HUES6 (cell line): ENCODE measurements at regions not wholly inside any gene's neighbourhood (a gene's known extent, or its start where the extent isn't known, plus 50 kb on each side); places are given as distances from the start of the nearest gene placed in this dataset.
"Not testable (repeated sequence)": the region's sequence is repeated elsewhere in the genome, so short reads cannot be mapped to it uniquely, and the experiment has no call there.

Experiments used
- H3K27ac ChIP-seq: 2 replicates; pipeline ENCODE4 v1.7.0; 2013; ENCODE audit warnings: low read depth, mild to moderate bottlenecking, low read length, inconsistent platforms
- H3K27me3 ChIP-seq: 2 replicates; pipeline ENCODE4 v1.6.1; 2013; ENCODE audit warnings: low read length; ENCODE audit not compliant: control insufficient read depth, insufficient read depth
- H3K36me3 ChIP-seq: 2 replicates; pipeline ENCODE4 v1.6.1; 2013; ENCODE audit warnings: low read length; ENCODE audit not compliant: control insufficient read depth, insufficient read depth
- H3K4me1 ChIP-seq: 2 replicates; pipeline ENCODE4 v1.6.1; 2013; ENCODE audit warnings: low read length; ENCODE audit not compliant: control insufficient read depth, insufficient read depth
- H3K4me3 ChIP-seq: 2 replicates; pipeline ENCODE4 v1.5.1; 2013; ENCODE audit warnings: low read depth, low read length
- H3K9ac ChIP-seq: one replicate; pipeline ENCODE4 v1.6.1; 2013; ENCODE audit warnings: mild to moderate bottlenecking, low read length
- H3K9me3 ChIP-seq: 2 replicates; pipeline ENCODE4 v1.6.1; 2013; ENCODE audit warnings: low read depth, low read length; ENCODE audit not compliant: control insufficient read depth, insufficient read depth

DNA sequence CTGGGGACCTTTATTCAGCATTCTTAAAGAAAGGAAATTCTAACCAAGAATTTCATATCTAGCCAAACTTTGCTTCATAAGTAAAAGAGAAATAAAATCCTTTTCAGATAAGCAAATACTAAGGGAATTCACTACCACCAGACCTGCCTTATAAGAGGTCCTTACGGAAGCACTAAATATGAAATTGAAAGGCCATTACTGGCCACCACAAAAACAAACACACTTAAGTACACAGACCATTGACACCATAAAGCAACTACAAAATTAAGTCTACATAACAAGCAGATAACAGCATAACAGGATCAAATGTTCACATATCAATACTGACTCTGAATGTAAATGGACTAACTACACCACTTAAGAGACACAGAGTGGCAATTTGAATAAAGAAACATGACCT, 361.4 kb upstream of the POU5F2 start:
- no peak overlapping the region for H3K9ac ChIP-seq
- H3K36me3 ChIP-seq, result no peaks in the 10 kb centered on the region
- no peaks in the 10 kb centered on the region for H3K4me1 ChIP-seq
- H3K4me3 ChIP-seq, result no peak overlapping the region
- no peaks in the 10 kb centered on the region for H3K27me3 ChIP-seq
- no peak overlapping the region for H3K27ac ChIP-seq
- peaks cover 10% of the 10 kb centered on the region for H3K9me3 ChIP-seq

DNA sequence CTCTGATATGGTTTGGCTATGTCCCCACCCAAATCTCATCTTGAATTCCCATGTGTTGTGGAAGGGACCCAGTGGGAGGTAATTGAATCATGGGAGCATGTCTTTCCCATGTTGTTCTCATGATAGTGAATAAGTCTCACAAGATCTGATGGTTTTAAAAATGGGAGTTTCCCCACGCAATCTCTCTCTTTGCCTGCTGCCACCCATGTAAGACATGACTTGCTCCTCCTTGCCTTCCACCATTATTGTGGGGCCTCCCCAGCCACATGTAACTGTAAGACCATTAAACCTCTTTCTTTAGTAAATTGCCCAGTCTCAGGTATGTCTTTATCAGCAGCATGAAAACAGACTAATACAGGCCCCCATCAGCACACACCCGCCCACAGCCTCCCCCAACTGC, 356.0 kb upstream of the POU5F2 start:
- not testable (repeated sequence) for H3K36me3 ChIP-seq, H3K4me3 ChIP-seq, H3K9me3 ChIP-seq, H3K27me3 ChIP-seq, H3K4me1 ChIP-seq, H3K27ac ChIP-seq, H3K9ac ChIP-seq

DNA sequence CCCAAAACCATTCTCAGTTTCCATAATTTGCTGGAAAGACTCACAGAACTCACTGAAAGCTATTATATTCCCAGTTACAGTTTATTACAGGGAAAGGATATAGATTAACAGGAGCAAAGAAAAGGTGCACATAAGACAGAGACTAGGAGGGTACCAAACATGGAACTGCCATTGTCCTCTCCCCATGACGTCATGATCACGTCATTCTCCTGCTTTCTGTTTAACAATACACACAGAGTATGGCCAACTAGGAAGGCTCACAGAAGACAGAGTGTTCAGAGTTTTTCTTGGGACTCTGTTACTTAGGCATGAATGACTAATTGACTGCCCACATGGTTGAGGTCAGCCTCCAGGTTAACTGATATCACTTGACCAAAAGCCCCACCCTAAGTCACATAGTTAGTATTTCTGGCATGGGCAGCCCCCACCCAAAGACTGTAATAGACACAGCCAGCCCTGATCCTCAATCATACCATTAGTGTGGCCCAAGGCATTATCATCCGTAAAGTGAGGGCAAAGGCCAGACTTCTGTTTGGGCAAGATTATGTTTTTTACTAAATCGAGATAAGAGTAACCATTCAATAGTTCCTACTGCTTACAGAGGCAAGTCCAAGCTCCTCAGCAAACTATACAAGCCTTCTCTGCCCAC, 353.5 kb upstream of the POU5F2 start:
- H3K36me3 ChIP-seq, result no peaks in the 10 kb centered on the region
- H3K9me3 ChIP-seq, result peaks cover 3% of the 10 kb centered on the region; the same call in 1 of the 2 replicates
- H3K27me3 ChIP-seq, result no peaks in the 10 kb centered on the region
- H3K9ac ChIP-seq, result no peak overlapping the region
- H3K27ac ChIP-seq, result no peak overlapping the region
- no peaks in the 10 kb centered on the region for H3K4me1 ChIP-seq
- H3K4me3 ChIP-seq, result no peak overlapping the region

DNA sequence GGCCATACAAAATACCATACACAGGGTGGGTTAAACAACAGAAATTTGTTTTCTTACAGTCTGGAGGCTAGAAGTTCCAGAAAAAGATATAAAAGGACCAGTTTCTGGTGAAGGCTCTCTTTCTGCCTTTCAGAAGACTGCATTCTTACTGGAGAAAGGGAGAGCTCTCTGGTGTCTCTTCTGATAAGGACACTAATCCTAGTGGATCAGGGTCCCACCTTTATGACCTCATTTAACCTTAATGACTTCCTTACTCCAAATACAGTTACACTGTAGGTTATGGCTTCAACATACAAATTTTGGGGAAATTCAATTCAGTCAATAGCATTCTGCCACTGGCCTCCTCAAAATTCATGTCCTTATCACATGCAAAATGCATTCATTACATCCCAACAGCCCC, 351.9 kb upstream of the POU5F2 start:
- Histone ChIP-seq H3K9me3 (peaks cover 3% of the 10 kb centered on the region; the same call in 1 of the 2 replicates), H3K27ac (no peak overlapping the region), H3K27me3 (no peaks in the 10 kb centered on the region), H3K9ac (no peak overlapping the region), H3K4me3 (no peak overlapping the region), H3K36me3 (no peaks in the 10 kb centered on the region), H3K4me1 (no peaks in the 10 kb centered on the region)

DNA sequence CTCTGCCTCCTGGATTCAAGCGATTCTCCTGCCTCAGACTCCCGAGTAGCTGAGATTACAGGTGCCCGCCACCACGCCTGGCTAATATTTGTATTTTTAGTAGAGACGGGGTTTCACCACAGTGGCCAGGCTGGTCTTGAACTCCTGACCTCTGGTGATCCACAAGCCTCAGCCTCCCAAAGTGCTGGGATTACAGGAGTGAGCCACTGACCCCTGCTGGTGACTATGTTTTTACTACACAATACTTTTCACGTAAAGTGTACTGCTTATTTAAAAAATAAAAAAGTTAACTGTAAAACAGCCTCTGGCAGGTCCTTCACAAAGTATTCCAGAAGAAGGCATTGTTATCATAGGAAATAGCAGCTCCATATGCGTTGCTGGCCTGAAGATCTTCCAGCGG, 345.2 kb upstream of the POU5F2 start:
- not testable (repeated sequence) for H3K9ac ChIP-seq, H3K9me3 ChIP-seq, H3K27me3 ChIP-seq

DNA sequence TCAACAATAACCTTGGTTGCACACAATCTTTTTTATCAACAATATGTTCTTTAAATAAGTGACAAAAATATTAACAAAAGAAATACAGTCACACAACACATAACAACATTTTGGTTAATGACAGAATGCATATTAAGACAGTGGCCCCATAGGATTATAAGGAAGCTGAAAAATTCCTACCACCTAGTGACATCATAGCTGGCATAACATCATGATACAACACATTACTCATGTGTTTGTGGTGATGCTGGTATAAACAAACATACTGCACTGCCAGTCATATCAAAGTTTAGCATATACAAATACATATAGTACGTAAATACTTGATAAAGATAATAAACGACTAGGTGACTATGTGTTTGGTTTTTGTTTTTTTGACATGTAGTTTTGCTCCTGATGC, 344.8 kb upstream of the POU5F2 start:
- H3K9me3 ChIP-seq, result no peaks in the 10 kb centered on the region
- no peak overlapping the region for H3K4me3 ChIP-seq
- H3K27me3 ChIP-seq, result no peaks in the 10 kb centered on the region
- H3K36me3 ChIP-seq, result no peaks in the 10 kb centered on the region
- H3K27ac ChIP-seq, result no peak overlapping the region
- no peaks in the 10 kb centered on the region for H3K4me1 ChIP-seq
- H3K9ac ChIP-seq, result no peak overlapping the region

More for the DNA sequence above, 345.2 kb upstream of the POU5F2 start:
- not testable (repeated sequence) for H3K27ac ChIP-seq, H3K4me1 ChIP-seq, H3K4me3 ChIP-seq, H3K36me3 ChIP-seq

DNA sequence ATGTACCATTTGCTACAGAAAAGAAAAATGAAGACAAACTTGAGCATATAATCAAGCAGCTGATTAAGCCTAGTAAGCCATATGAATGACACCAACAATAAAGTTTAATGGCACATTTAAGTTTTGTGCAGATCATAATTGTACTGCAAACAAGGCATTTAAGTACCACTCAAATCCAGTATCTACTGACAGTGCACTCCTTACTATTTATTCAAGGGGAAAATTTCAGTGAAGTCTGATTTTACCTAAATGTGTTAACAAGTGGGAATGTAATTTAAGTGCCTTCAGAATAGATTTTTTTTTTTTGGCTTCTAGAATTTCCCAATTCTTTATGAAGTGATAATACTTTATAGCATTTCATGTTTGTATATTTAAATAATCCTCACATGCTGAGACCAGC, 341.0 kb upstream of the POU5F2 start:
- no peak overlapping the region for H3K27ac ChIP-seq
- no peak overlapping the region for H3K4me3 ChIP-seq
- H3K4me1 ChIP-seq, result no peaks in the 10 kb centered on the region
- no peak overlapping the region for H3K9ac ChIP-seq
- H3K9me3 ChIP-seq, result no peaks in the 10 kb centered on the region
- H3K36me3 ChIP-seq, result no peaks in the 10 kb centered on the region
- no peaks in the 10 kb centered on the region for H3K27me3 ChIP-seq

DNA sequence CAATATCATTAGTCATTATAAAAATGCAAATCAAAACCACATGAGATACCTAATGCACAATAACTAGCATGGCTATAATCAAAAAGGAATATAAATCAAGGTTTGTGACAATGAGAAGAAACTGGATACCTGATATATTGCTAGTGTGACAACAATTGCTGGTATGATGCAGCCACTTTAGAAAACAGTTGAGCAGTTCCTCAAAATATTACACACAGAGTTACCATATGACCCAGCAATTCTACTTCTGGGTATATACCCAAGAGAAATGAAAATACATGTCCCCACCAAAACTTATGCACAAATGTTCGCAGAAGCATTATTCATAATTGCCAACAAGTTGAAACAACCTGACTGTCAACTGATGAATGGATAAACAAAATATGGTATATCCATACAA, 339.7 kb upstream of the POU5F2 start:
- H3K4me3 ChIP-seq, result no peak overlapping the region
- no peaks in the 10 kb centered on the region for H3K4me1 ChIP-seq
- H3K36me3 ChIP-seq, result no peaks in the 10 kb centered on the region
- H3K27ac ChIP-seq, result no peak overlapping the region
- no peaks in the 10 kb centered on the region for H3K27me3 ChIP-seq
- H3K9ac ChIP-seq, result no peak overlapping the region
- no peaks in the 10 kb centered on the region for H3K9me3 ChIP-seq

DNA sequence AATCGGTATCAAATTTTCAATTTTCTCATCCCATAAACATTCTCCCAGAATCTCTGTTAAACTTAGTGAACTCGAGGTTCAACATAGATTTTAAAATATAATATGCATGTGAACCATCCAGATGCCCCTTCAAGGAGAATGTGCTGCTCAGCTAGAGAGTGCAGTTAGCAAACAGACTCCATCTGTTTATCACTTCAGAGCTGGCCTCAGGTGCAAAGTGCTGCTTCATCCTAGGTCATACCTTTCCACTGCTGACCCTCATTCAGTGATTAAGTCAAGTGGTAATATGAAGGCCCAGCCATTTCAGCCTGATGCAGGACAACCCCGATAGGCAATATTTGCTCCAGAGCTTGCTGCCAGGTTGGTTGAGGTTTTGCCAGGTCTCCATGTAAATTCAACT, 339.0 kb upstream of the POU5F2 start:
- Histone ChIP-seq H3K27ac (no peak overlapping the region), H3K9ac (no peak overlapping the region), H3K4me1 (no peaks in the 10 kb centered on the region), H3K36me3 (no peaks in the 10 kb centered on the region), H3K4me3 (no peak overlapping the region), H3K27me3 (no peaks in the 10 kb centered on the region), H3K9me3 (no peaks in the 10 kb centered on the region)

DNA sequence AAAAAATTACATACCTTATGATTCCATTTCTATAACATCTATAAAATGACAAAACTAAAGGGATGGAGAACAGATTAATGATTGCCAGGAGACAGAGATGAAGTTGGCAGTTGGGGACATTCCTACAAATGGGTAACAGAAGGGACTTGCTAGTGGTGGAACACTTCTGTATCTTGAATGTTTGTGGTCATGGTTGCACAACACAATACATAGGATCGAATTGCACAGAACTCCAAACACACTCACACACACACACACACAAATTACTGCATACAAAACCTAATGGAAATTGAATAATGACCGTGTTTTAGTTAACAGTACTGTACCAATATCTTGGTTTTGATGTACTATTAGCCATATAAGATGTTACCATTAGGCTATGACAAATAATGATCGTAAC, 330.7 kb upstream of the POU5F2 start:
- Histone ChIP-seq H3K27me3 (no peaks in the 10 kb centered on the region), H3K27ac (no peak overlapping the region), H3K4me3 (no peak overlapping the region), H3K9ac (no peak overlapping the region), H3K4me1 (no peaks in the 10 kb centered on the region), H3K36me3 (no peaks in the 10 kb centered on the region), H3K9me3 (peaks cover 3% of the 10 kb centered on the region)

DNA sequence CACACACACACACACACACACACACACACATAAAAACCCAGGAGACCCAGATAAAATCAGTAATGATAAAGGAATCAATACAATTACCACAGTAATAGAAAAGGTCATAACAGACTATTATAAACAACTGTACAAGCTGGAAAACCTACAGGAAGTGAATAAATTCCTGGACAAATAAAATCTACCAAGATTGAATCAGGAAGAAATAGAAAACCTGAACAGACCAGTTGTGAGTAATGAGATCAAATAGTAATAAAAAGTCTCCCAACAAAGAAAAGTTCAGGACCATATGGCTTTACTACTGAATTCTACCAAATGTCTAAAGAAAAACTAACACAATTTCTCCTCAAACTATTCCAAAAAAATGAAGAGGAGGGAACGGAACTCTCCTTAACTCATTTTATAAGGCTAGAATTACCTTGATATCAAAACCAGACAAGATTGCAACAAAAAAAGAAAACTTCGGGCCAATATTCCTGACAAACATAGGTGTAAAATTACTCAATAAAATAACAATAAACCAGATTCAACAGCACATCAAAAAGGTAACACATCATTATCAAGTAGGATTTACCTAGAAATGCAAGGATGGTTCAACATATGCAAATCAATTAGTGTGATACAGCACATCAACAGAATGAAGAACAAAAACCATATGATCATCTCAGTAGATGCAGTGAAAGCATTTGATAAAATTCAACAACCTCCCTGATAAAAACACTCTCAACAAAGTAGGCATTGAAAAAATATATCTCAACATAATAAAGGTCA, 325.2 kb upstream of the POU5F2 start:
- H3K4me3 ChIP-seq, result no peak overlapping the region
- H3K4me1 ChIP-seq, result no peaks in the 10 kb centered on the region
- H3K9me3 ChIP-seq, result peaks cover 13% of the 10 kb centered on the region
- no peaks in the 10 kb centered on the region for H3K27me3 ChIP-seq
- no peaks in the 10 kb centered on the region for H3K36me3 ChIP-seq
- H3K9ac ChIP-seq, result no peak overlapping the region
- H3K27ac ChIP-seq, result no peak overlapping the region
